Nephron progenitor cell (in vitro differentiated cells): ENCODE measurements at regions not wholly inside any gene's neighbourhood (a gene's known extent, or its start where the extent isn't known, plus 50 kb on each side); places are given as distances from the start of the nearest gene placed in this dataset.
"Not testable (repeated sequence)": the region's sequence is repeated elsewhere in the genome, so short reads cannot be mapped to it uniquely, and the experiment has no call there.

ENCODE experiments used
- DNase-seq: peaks from one replicate; pipeline ENCODE4 v3.0.0; 2021
- H3K27ac Mint-ChIP-seq: 2 replicates; pipeline ENCODE4 v1.8.0; 2021; ENCODE audit warnings: mild to moderate bottlenecking, moderate library complexity, mixed read lengths
- H3K27me3 Mint-ChIP-seq: 2 replicates; pipeline ENCODE4 v1.8.0; 2021; ENCODE audit warnings: mild to moderate bottlenecking, low read depth, mixed read lengths; ENCODE audit not compliant: poor library complexity
- H3K36me3 Mint-ChIP-seq: 2 replicates; pipeline ENCODE4 v1.8.0; 2021; ENCODE audit warnings: low read depth, mixed read lengths
- H3K4me1 Mint-ChIP-seq: 2 replicates; pipeline ENCODE4 v1.8.0; 2021; ENCODE audit warnings: mixed read lengths
- H3K4me3 Mint-ChIP-seq: 2 replicates; pipeline ENCODE4 v1.8.0; 2021; ENCODE audit warnings: mild to moderate bottlenecking, moderate library complexity, mixed read lengths
- H3K9me3 Mint-ChIP-seq: 2 replicates; pipeline ENCODE4 v1.8.0; 2021; ENCODE audit warnings: mild to moderate bottlenecking, moderate library complexity, mixed read lengths
- TF ChIP-seq, protein P1 (sequence below): fragments of 200-600 bp; sonication (generic); IDR thresholded peaks from 2 replicates; pipeline ENCODE4 v1.5.0; 2021; ENCODE audit warnings: antibody characterized with exemption

DNA sequence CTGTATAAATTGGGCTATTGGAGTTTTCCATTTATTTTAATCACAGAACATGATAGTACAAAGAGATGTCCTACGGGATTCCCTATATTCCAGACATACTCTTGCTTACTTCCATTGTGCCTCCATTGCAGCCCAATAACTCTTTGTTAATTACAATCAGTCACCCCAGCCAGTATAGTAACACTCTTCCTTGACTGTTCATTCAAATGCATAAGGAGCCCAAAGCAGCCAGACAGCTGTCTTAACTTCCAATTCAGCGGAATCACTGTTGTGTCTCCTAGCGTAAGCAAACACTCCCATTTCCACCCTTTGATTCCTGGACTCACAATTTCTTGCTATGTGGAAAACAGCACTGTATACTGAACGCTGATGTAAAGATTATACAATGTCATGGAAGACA, 942.3 kb downstream of the TAF11L14 start:
- Mint-ChIP-seq H3K27me3 (no peaks in the 10 kb centered on the region), H3K27ac (no peak overlapping the region), H3K36me3 (no peaks in the 10 kb centered on the region), H3K9me3 (no peaks in the 10 kb centered on the region), H3K4me1 (no peaks in the 10 kb centered on the region), H3K4me3 (no peak overlapping the region)
- no peak for DNase-seq
- TF ChIP-seq, protein P1, sequence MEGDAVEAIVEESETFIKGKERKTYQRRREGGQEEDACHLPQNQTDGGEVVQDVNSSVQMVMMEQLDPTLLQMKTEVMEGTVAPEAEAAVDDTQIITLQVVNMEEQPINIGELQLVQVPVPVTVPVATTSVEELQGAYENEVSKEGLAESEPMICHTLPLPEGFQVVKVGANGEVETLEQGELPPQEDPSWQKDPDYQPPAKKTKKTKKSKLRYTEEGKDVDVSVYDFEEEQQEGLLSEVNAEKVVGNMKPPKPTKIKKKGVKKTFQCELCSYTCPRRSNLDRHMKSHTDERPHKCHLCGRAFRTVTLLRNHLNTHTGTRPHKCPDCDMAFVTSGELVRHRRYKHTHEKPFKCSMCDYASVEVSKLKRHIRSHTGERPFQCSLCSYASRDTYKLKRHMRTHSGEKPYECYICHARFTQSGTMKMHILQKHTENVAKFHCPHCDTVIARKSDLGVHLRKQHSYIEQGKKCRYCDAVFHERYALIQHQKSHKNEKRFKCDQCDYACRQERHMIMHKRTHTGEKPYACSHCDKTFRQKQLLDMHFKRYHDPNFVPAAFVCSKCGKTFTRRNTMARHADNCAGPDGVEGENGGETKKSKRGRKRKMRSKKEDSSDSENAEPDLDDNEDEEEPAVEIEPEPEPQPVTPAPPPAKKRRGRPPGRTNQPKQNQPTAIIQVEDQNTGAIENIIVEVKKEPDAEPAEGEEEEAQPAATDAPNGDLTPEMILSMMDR = no peak

DNA sequence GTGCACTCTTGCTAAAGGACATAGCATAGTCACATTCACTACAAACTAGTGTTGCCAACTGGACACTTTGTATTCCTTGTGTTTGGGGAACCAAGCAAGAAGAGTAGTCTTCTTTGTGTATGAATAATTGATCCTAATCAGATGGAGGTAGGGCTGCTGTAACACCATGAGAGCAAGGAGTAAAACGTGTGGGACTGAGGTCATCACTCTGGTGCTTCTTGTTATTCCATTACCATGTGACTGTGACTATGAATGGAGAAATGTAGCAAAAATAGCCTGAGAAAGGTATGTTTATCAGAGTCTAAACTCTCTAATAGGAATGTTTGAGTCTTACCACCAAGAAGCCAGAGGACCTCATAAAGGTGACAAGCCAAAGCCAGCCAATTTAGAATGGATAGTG, 966.9 kb downstream of the TAF11L14 start:
- H3K27ac Mint-ChIP-seq = no peak overlapping the region
- H3K27me3 Mint-ChIP-seq = peaks cover 3% of the 10 kb centered on the region
- no peak for DNase-seq
- H3K36me3 Mint-ChIP-seq = no peaks in the 10 kb centered on the region
- H3K4me3 Mint-ChIP-seq = no peak overlapping the region
- no peaks in the 10 kb centered on the region for H3K4me1 Mint-ChIP-seq
- H3K9me3 Mint-ChIP-seq = no peaks in the 10 kb centered on the region
- TF ChIP-seq, protein P1 = no peak

DNA sequence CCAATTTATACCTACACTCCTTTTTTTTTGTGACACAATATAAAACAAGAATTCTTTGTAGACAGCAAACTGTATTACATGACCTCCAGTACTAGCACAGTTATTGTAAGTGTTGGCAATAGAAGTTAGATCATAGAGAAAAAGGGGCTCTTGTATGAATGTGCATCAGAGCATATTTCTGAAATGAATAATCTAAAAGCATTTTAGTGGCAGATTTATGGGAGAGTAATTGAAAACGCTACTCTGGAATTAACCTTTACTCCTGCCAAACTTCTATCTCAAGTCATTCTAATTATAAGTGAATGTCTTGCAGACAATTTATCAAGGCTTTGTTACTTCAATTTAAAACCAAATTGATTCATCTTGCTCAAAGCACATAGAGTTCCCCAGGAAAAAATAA, 968.1 kb downstream of the TAF11L14 start:
- no peak for DNase-seq
- no peaks in the 10 kb centered on the region for H3K36me3 Mint-ChIP-seq
- no peaks in the 10 kb centered on the region for H3K27me3 Mint-ChIP-seq
- H3K4me3 Mint-ChIP-seq = no peak overlapping the region
- H3K27ac Mint-ChIP-seq = no peak overlapping the region
- TF ChIP-seq, protein P1 = no peak
- H3K4me1 Mint-ChIP-seq = no peaks in the 10 kb centered on the region
- H3K9me3 Mint-ChIP-seq = no peaks in the 10 kb centered on the region

DNA sequence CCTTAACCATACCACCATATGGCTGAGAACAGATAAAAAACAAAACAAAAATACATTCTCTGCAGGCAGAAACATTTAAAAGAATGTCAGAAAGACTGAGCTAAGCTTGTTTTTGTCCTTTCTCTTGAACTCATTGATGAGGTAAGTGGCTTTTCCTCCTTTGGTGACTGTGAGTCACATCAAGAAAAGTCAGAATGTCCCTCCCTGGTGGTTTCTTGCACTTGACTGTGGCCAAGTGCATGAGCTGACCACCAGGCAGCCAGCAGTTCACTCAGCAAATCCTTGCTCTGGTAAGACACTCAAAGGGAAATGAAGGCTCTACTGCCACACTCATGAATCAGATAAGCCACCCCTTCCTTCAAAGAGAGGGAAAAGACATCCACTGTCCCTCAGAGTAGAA, 970.9 kb downstream of the TAF11L14 start:
- TF ChIP-seq, protein P1 = no peak
- no peak for DNase-seq
- no peaks in the 10 kb centered on the region for H3K4me1 Mint-ChIP-seq
- no peaks in the 10 kb centered on the region for H3K9me3 Mint-ChIP-seq
- no peaks in the 10 kb centered on the region for H3K36me3 Mint-ChIP-seq
- H3K27ac Mint-ChIP-seq = no peak overlapping the region
- H3K27me3 Mint-ChIP-seq = no peaks in the 10 kb centered on the region
- H3K4me3 Mint-ChIP-seq = no peak overlapping the region

DNA sequence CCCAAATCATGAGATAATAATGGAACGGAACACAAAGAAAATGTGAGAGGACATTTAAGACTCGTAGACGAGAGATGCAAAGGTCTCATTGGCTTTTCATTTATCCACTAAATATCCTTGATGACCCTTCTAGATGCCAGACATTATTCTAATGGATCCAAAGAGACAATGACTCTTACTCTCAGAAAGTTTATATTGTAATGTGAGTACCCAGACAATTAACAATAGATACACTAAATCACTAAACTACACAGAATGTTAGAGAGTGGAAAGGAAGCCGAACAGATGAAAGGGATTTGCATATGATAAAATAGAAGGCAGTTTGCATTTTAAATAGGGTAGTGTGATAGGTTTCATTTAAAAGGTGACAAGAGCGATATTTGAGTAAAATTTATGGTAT, 973.3 kb downstream of the TAF11L14 start:
- DNase-seq = no peak
- TF ChIP-seq, protein P1 = no peak
- Mint-ChIP-seq H3K4me3 (no peak overlapping the region), H3K4me1 (no peaks in the 10 kb centered on the region), H3K27ac (no peak overlapping the region), H3K27me3 (no peaks in the 10 kb centered on the region), H3K9me3 (no peaks in the 10 kb centered on the region), H3K36me3 (no peaks in the 10 kb centered on the region)

DNA sequence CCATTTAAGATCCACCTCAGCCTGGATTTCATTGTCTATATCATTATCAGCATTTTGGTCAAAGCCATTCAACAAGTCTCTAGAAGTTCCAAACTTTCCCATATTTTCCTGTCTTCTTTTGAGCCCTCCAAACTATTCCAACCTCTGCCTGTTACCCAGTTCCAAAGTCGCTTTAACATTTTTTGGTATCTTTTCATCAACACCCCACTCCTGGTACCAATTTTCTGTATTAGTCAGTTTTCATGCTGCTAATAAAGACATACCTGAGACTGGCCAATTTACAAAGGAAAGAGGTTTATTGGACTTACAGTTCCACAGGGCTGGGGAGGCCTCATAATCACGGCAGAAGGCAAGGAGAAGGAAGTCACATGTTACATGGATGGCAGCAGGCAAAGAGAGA, 982.9 kb downstream of the TAF11L14 start:
- H3K4me1 Mint-ChIP-seq, H3K27me3 Mint-ChIP-seq, H3K36me3 Mint-ChIP-seq, H3K4me3 Mint-ChIP-seq, DNase-seq, H3K27ac Mint-ChIP-seq: not testable (repeated sequence)
- H3K9me3 Mint-ChIP-seq = peaks cover 10% of the 10 kb centered on the region
